Gastrocnemius medialis (tissue), 4 donors: ENCODE measurements at regions not wholly inside any gene's neighbourhood (a gene's known extent, or its start where the extent isn't known, plus 50 kb on each side); places are given as distances from the start of the nearest gene placed in this dataset.
"Not testable (repeated sequence)": the region's sequence is repeated elsewhere in the genome, so short reads cannot be mapped to it uniquely, and the experiment has no call there.

Source experiments
- ATAC-seq, 2 donors: fragments of 150-250 bp; one replicate each; pipeline ENCODE4 v1.9.1; 2016
- DNase-seq, 2 donors: peaks; one replicate each; pipeline ENCODE4 v3.0.0-alpha.2; 2019
- H3K27ac ChIP-seq, 4 donors: fragments of 200-600 bp; sonication (generic); 1 replicate in 1 of 4; 2 replicates in 3 of 4; pipeline ENCODE4 v1.5.1; 2016 to 2018; ENCODE audit warnings: mild to moderate bottlenecking in 2 of 4, moderate library complexity in 1 of 4
- H3K27me3 ChIP-seq, 3 donors: fragments of 200-600 bp; sonication (generic) in 2 of 3; 1 replicate in 1 of 3; 2 replicates in 2 of 3; pipeline versions ENCODE4 v1.5.1 to v1.6.0; 2016 to 2019; ENCODE audit warnings: mild to moderate bottlenecking in 1 of 3, moderate library complexity in 1 of 3
- H3K36me3 ChIP-seq, 2 donors: fragments of 200-600 bp; sonication (generic) in 1 of 2; one replicate each; pipeline ENCODE4 v1.5.1; 2017 to 2018
- H3K4me1 ChIP-seq, 2 donors: fragments of 200-600 bp; sonication (generic) in 1 of 2; one replicate each; pipeline ENCODE4 v1.5.1; 2016 to 2017; ENCODE audit warnings: mild to moderate bottlenecking in 2 of 2
- H3K4me3 ChIP-seq, 4 donors: fragments of 200-600 bp; sonication (generic) in 3 of 4; 1 replicate in 1 of 4; 2 replicates in 3 of 4; pipeline ENCODE4 v1.5.1; 2016 to 2019; ENCODE audit warnings: mild to moderate bottlenecking in 2 of 4
- H3K9me3 ChIP-seq, 3 donors: fragments of 200-600 bp; sonication (generic) in 2 of 3; 1 replicate in 1 of 3; 2 replicates in 2 of 3; pipeline ENCODE4 v1.5.1; 2016 to 2019
- CTCF ChIP-seq, 5 experiments: fragments of 450-650 bp in 3 of 5; fragments of 200-600 bp in 2 of 5; sonication (generic) in 2 of 5; IDR thresholded peaks in 4 of 5; conservative IDR thresholded peaks in 1 of 5; 1 replicate in 4 of 5; 2 replicates in 1 of 5; pipeline ENCODE4 v1.5.1; 2016 to 2019; ENCODE audit warnings: antibody characterized with exemption in 5 of 5, mild to moderate bottlenecking in 3 of 5, moderate library complexity in 3 of 5
- POLR2A ChIP-seq, 2 donors: fragments of 450-650 bp; IDR thresholded peaks; one replicate each; pipeline ENCODE4 v1.6.1; 2017; ENCODE audit warnings: antibody characterized with exemption in 2 of 2, mild to moderate bottlenecking in 2 of 2, moderate library complexity in 2 of 2
- in situ Hi-C, 4 donors: fragments of 200-750 bp; cut with MboI; loops; one replicate each; pipeline versions ENCODE4 v1.15.0 to v1.8.0; 2017; ENCODE audit warnings: low sequenced_read_pairs in 4 of 4
- intact Hi-C: fragments of 100-400 bp; cut with DNase I; formaldehyde crosslinking; loops from one replicate; pipeline ENCODE4 v1.15.1; 2023; ENCODE audit warnings: low total_unique reads

- intact Hi-C loops (no loop called here), in situ Hi-C loops (no loop called here)
- Histone ChIP-seq H3K27ac (no peak overlapping the region), H3K4me1 (no peaks in the 10 kb centered on the region), H3K36me3 (no peaks in the 10 kb centered on the region), H3K4me3 (no peak overlapping the region), H3K9me3 (no peaks in the 10 kb centered on the region), H3K27me3 (no peaks in the 10 kb centered on the region)
- no peak for ATAC-seq
- no peak for TF ChIP-seq POLR2A (IDR thresholded peaks at IDR 0.05)
- DNase-seq, result no peak
These were observed 437.9 kb upstream of the UBE2E3 start for GRCh38 chr2:180542511-180542910.

- no peak overlapping the region for H3K4me3 ChIP-seq
- H3K27ac ChIP-seq, result no peak overlapping the region
- no peak for TF ChIP-seq CTCF (IDR thresholded peaks at IDR 0.05 in 4 of 5, conservative IDR thresholded peaks at IDR 0.05 in 1 of 5)
- intact Hi-C loops (no loop called here), in situ Hi-C loops (no loop called here)
- ATAC-seq (no peak), DNase-seq (no peak)
- no peaks in the 10 kb centered on the region for H3K4me1 ChIP-seq
- no peaks in the 10 kb centered on the region for H3K9me3 ChIP-seq
- H3K36me3 ChIP-seq, result no peaks in the 10 kb centered on the region
- H3K27me3 ChIP-seq, result no peaks in the 10 kb centered on the region
These were observed 439.6 kb upstream of the UBE2E3 start for GRCh38 chr2:180540761-180541160.

GRCh38 chr2:180539541-180539940 lies 440.9 kb upstream of the UBE2E3 start:
- ATAC-seq, result no peak
- H3K4me3 ChIP-seq, result no peak overlapping the region
- H3K27ac ChIP-seq, result no peak overlapping the region
- H3K27me3 ChIP-seq, result no peaks in the 10 kb centered on the region
- no peak for DNase-seq
- no peaks in the 10 kb centered on the region for H3K9me3 ChIP-seq
- TF ChIP-seq POLR2A (IDR thresholded peaks at IDR 0.05) (no peak), CTCF (IDR thresholded peaks at IDR 0.05 in 4 of 5, conservative IDR thresholded peaks at IDR 0.05 in 1 of 5) (no peak)
- no peaks in the 10 kb centered on the region for H3K4me1 ChIP-seq
- in situ Hi-C loops, result no loop called here
- no peaks in the 10 kb centered on the region for H3K36me3 ChIP-seq
- intact Hi-C loops, result no loop called here

GRCh38 chr2:180535289-180535688 lies 445.1 kb upstream of the UBE2E3 start:
- no peak for TF ChIP-seq POLR2A (IDR thresholded peaks at IDR 0.05)
- TF ChIP-seq CTCF (IDR thresholded peaks at IDR 0.05 in 4 of 5, conservative IDR thresholded peaks at IDR 0.05 in 1 of 5), result no peak
- intact Hi-C loops, result no loop called here
- Histone ChIP-seq H3K4me1 (no peaks in the 10 kb centered on the region), H3K27me3 (no peaks in the 10 kb centered on the region), H3K27ac (no peak overlapping the region), H3K9me3 (no peaks in the 10 kb centered on the region), H3K36me3 (no peaks in the 10 kb centered on the region), H3K4me3 (no peak overlapping the region)
- in situ Hi-C loops, result no loop called here
- no peak for DNase-seq
- no peak for ATAC-seq

GRCh38 chr2:180531787-180532186 lies 448.6 kb upstream of the UBE2E3 start:
- DNase-seq, ATAC-seq, H3K4me3 ChIP-seq, intact Hi-C loops, H3K27ac ChIP-seq, H3K4me1 ChIP-seq, in situ Hi-C loops, H3K36me3 ChIP-seq, H3K27me3 ChIP-seq, H3K9me3 ChIP-seq: not testable (repeated sequence)

GRCh38 chr2:180524499-180524898 lies 455.9 kb upstream of the UBE2E3 start:
- H3K36me3 ChIP-seq, result no peaks in the 10 kb centered on the region
- TF ChIP-seq POLR2A (IDR thresholded peaks at IDR 0.05) (no peak), CTCF (IDR thresholded peaks at IDR 0.05 in 4 of 5, conservative IDR thresholded peaks at IDR 0.05 in 1 of 5) (no peak)
- no peaks in the 10 kb centered on the region for H3K4me1 ChIP-seq
- no peak overlapping the region for H3K4me3 ChIP-seq
- no peaks in the 10 kb centered on the region for H3K9me3 ChIP-seq
- ATAC-seq (no peak), DNase-seq (no peak)
- in situ Hi-C loops (no loop called here), intact Hi-C loops (no loop called here)
- no peak overlapping the region for H3K27ac ChIP-seq
- H3K27me3 ChIP-seq, result no peaks in the 10 kb centered on the region
